OCI-LY3 (cell line): ENCODE measurements at regions not wholly inside any gene's neighbourhood (a gene's known extent, or its start where the extent isn't known, plus 50 kb on each side); places are given as distances from the start of the nearest gene placed in this dataset.

Experiments
- H2AFZ ChIP-seq: fragments of 200-600, 300-600 bp; shearing (Covaris generic); 2 replicates; pipeline ENCODE4 v1.6.0; 2014; ENCODE audit warnings: antibody characterized with exemption, low read depth, low read length
- H3K27ac ChIP-seq: fragments of 200-600, 300-600 bp; sonication (generic); 2 replicates; pipeline ENCODE4 v1.5.1; 2014; ENCODE audit warnings: mild to moderate bottlenecking, low read length, moderate library complexity, mixed read lengths
- H3K27me3 ChIP-seq: fragments of 200-600, 300-600 bp; sonication (generic); 2 replicates; pipeline ENCODE4 v1.6.1; 2014; ENCODE audit warnings: low read depth, low read length, mixed read lengths
- H3K36me3 ChIP-seq: fragments of 200-600, 300-600 bp; sonication (generic); replicated peaks from 2 replicates; pipeline ENCODE3; 2014; ENCODE audit warnings: low read depth, low read length, mixed read lengths
- H3K4me1 ChIP-seq: fragments of 300-600, 200-600 bp; sonication (generic); 2 replicates; pipeline ENCODE4 v1.6.1; 2014; ENCODE audit warnings: low read length, mixed read lengths
- H3K4me2 ChIP-seq: fragments of 200-600, 300-600 bp; sonication (generic); 2 replicates; pipeline ENCODE4 v1.6.1; 2014; ENCODE audit warnings: low read length, mixed read lengths
- H3K4me3 ChIP-seq: fragments of 300-600, 200-600 bp; sonication (generic); 2 replicates; pipeline ENCODE4 v1.5.1; 2014; ENCODE audit warnings: antibody characterized with exemption, mild to moderate bottlenecking, low read length, moderate library complexity
- H3K79me2 ChIP-seq: fragments of 300-600, 200-600 bp; shearing (Covaris generic); 2 replicates; pipeline ENCODE4 v1.6.1; 2014; ENCODE audit warnings: mild to moderate bottlenecking, low read length, mixed read lengths
- H3K9ac ChIP-seq: fragments of 300-600, 200-600 bp; shearing (Covaris generic); 2 replicates; pipeline ENCODE4 v1.6.0; 2014; ENCODE audit warnings: mild to moderate bottlenecking, low read length, moderate library complexity
- H3K9me3 ChIP-seq: fragments of 200-600, 300-600 bp; shearing (Covaris generic); 2 replicates; pipeline ENCODE4 v1.6.1; 2014; ENCODE audit warnings: low read length, mixed read lengths; ENCODE audit not compliant: insufficient read depth
- H4K20me1 ChIP-seq: fragments of 200-600, 300-600 bp; sonication (generic); 2 replicates; pipeline ENCODE4 v1.6.1; 2016; ENCODE audit warnings: low read length, mixed read lengths; ENCODE audit not compliant: insufficient read depth
- EZH2phosphoT487 ChIP-seq: fragments of 200-600 bp; shearing (Covaris generic); IDR thresholded peaks from 2 replicates; pipeline ENCODE4 v1.6.1; 2018; ENCODE audit warnings: antibody characterized with exemption, mixed run types, low read depth
- TF ChIP-seq, protein P1 (sequence below): fragments of 200-600, 300-600 bp; sonication (generic); IDR thresholded peaks from 2 replicates; pipeline ENCODE4 v1.5.1; 2014; ENCODE audit warnings: antibody characterized with exemption, low read length, low read depth

DNA sequence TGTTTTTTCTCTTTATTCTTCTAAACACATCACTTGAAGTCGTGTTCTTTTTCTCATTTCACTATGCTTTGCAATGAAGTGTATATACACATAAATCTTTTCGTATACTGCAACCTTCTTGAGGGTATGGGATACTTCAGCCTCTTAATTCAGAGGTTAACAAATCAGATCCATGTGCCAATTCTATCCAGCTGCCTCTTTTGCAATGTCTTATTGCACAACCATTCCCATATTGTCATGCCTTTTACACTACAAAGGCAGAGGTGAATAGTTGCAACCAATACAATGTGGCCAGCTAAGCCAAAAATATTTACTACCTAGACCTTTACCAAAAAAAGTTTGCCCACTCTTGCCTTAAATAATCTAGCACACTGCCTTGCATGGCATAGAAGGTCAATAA is 224.5 kb upstream of the FOXG1 start:
- Histone ChIP-seq H3K4me2 (no peak overlapping the region), H3K27ac (no peak overlapping the region), H3K79me2 (no peaks in the 10 kb centered on the region), H3K9ac (no peak overlapping the region), H3K4me3 (no peak overlapping the region), H3K4me1 (no peaks in the 10 kb centered on the region), H3K36me3 (no peaks in the 10 kb centered on the region), H2AFZ (no peak overlapping the region), H3K27me3 (no peaks in the 10 kb centered on the region), H3K9me3 (no peaks in the 10 kb centered on the region; the same call in 1 of the 2 replicates), H4K20me1 (no peaks in the 10 kb centered on the region)
- TF ChIP-seq EZH2phosphoT487 = no peak
- TF ChIP-seq, protein P1, sequence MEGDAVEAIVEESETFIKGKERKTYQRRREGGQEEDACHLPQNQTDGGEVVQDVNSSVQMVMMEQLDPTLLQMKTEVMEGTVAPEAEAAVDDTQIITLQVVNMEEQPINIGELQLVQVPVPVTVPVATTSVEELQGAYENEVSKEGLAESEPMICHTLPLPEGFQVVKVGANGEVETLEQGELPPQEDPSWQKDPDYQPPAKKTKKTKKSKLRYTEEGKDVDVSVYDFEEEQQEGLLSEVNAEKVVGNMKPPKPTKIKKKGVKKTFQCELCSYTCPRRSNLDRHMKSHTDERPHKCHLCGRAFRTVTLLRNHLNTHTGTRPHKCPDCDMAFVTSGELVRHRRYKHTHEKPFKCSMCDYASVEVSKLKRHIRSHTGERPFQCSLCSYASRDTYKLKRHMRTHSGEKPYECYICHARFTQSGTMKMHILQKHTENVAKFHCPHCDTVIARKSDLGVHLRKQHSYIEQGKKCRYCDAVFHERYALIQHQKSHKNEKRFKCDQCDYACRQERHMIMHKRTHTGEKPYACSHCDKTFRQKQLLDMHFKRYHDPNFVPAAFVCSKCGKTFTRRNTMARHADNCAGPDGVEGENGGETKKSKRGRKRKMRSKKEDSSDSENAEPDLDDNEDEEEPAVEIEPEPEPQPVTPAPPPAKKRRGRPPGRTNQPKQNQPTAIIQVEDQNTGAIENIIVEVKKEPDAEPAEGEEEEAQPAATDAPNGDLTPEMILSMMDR = no peak

DNA sequence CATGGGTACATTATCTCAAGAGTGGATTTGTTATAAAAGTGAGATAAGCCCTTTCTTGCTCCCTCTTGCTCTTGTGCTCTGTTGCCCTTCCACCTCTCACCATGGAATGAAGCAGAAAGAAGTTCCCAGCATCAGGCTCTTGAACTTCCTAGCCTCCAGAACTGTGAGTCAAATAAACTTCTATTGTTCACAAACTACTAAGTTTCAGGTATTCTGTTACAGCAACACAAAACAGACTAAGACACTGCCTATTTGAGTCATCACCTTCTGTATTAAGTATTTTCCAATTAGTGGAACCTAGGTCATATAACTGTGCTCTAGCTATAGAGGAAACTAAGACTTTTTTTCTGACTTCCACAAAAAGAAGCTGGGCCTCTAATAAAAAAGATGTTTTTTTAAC is 201.2 kb upstream of the FOXG1 start:
- no peaks in the 10 kb centered on the region for H3K9me3 ChIP-seq

DNA sequence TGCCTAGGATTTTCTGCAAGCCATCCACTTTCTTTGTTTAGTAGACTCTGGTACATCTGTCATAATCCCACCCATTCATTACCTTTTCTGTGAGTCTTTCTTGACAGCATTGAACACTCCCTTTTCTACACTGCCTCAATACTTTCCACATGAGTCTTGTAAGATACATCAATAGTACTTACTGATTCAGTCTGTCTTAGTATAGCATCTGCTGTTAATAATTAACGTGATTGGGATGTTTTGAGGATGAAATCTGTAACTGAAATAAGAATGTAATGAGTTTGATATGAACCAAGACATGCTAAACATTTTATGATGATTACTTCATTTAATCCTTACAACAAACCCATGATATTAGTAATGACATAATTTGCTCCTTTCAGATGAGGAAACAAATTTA is 196.2 kb upstream of the FOXG1 start:
- TF ChIP-seq, protein P1 = no peak
- no peak for TF ChIP-seq EZH2phosphoT487
- Histone ChIP-seq H3K4me2 (no peak overlapping the region), H4K20me1 (no peaks in the 10 kb centered on the region), H3K9ac (no peak overlapping the region), H2AFZ (no peak overlapping the region), H3K4me1 (no peaks in the 10 kb centered on the region), H3K79me2 (no peaks in the 10 kb centered on the region), H3K27me3 (no peaks in the 10 kb centered on the region), H3K4me3 (no peak overlapping the region), H3K9me3 (no peaks in the 10 kb centered on the region), H3K27ac (no peak overlapping the region), H3K36me3 (no peaks in the 10 kb centered on the region)

More for the DNA sequence above, 201.2 kb upstream of the FOXG1 start:
- no peaks in the 10 kb centered on the region for H3K4me1 ChIP-seq
- no peaks in the 10 kb centered on the region for H3K36me3 ChIP-seq
- no peaks in the 10 kb centered on the region for H4K20me1 ChIP-seq
- no peak overlapping the region for H2AFZ ChIP-seq
- no peak overlapping the region for H3K4me2 ChIP-seq
- H3K4me3 ChIP-seq = no peak overlapping the region
- H3K79me2 ChIP-seq = no peaks in the 10 kb centered on the region
- no peak overlapping the region for H3K27ac ChIP-seq
- no peaks in the 10 kb centered on the region for H3K27me3 ChIP-seq
- no peak overlapping the region for H3K9ac ChIP-seq
- TF ChIP-seq, protein P1 = no peak
- no peak for TF ChIP-seq EZH2phosphoT487

DNA sequence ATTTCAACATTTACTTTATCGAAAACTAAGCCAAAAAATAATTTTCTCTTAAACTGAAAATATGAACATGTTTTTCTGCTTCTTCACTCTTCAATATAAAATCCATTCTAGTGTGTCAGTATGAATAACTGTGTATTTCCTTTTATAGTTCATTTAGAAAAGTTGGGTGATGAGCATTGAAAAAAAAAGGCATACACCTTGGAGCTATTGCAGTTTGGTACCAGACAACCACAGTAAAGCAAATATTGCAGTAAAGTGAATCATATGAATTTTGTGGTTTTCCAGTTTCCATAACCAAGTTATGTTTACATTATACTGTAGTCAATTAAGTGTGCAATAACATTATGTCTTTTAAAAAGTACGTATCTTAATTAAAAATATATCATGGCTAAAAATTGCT is 195.0 kb upstream of the FOXG1 start:
- no peaks in the 10 kb centered on the region for H3K4me1 ChIP-seq
- no peaks in the 10 kb centered on the region for H3K27me3 ChIP-seq
- no peaks in the 10 kb centered on the region for H3K36me3 ChIP-seq
- H3K27ac ChIP-seq = no peak overlapping the region
- TF ChIP-seq, protein P1 = no peak
- TF ChIP-seq EZH2phosphoT487 = no peak
- no peak overlapping the region for H2AFZ ChIP-seq
- H3K4me3 ChIP-seq = no peak overlapping the region
- no peaks in the 10 kb centered on the region for H3K9me3 ChIP-seq
- no peaks in the 10 kb centered on the region for H4K20me1 ChIP-seq
- no peaks in the 10 kb centered on the region for H3K79me2 ChIP-seq
- no peak overlapping the region for H3K4me2 ChIP-seq
- H3K9ac ChIP-seq = no peak overlapping the region
